Activated naive CD4-positive, alpha-beta T cell treated with Interleukin-2 at 50 U/mL for 16 hours (primary cell): ENCODE measurements at regions not wholly inside any gene's neighbourhood (a gene's known extent, or its start where the extent isn't known, plus 50 kb on each side); places are given as distances from the start of the nearest gene placed in this dataset.
"Not testable (repeated sequence)": the region's sequence is repeated elsewhere in the genome, so short reads cannot be mapped to it uniquely, and the experiment has no call there.

Experiments used
- DNase-seq: peaks from one replicate; pipeline ENCODE4 v3.0.0-alpha.2; 2020

GRCh38 chr10:2048337-2048973 is 311.1 kb upstream of the ADARB2 start:
- DNase-seq = no peak

GRCh38 chr10:2047679-2048078 is 310.4 kb upstream of the ADARB2 start:
- no peak for DNase-seq

GRCh38 chr10:2043379-2043778 is 306.1 kb upstream of the ADARB2 start:
- no peak for DNase-seq

- no peak for DNase-seq
Observed at GRCh38 chr10:2038036-2038435, 300.7 kb upstream of the ADARB2 start.

GRCh38 chr10:2037246-2037645 is 299.9 kb upstream of the ADARB2 start:
- DNase-seq = no peak

- no peak for DNase-seq
Observed at GRCh38 chr10:2036209-2036608, 298.9 kb upstream of the ADARB2 start.

GRCh38 chr10:2030046-2030445 is 292.7 kb upstream of the ADARB2 start:
- DNase-seq = no peak

- no peak for DNase-seq
Observed at GRCh38 chr10:2026936-2027335, 289.6 kb upstream of the ADARB2 start.

GRCh38 chr10:2024750-2025149 is 287.4 kb upstream of the ADARB2 start:
- not testable (repeated sequence) for DNase-seq

GRCh38 chr10:2023687-2024086 is 286.4 kb upstream of the ADARB2 start:
- DNase-seq = no peak

GRCh38 chr10:2022401-2022800 is 285.1 kb upstream of the ADARB2 start:
- no peak for DNase-seq

- no peak for DNase-seq
Observed at GRCh38 chr10:2020836-2021235, 283.5 kb upstream of the ADARB2 start.

- DNase-seq = no peak
Observed at GRCh38 chr10:2019803-2020202, 282.5 kb upstream of the ADARB2 start.

GRCh38 chr10:2019281-2019680 is 282.0 kb upstream of the ADARB2 start:
- DNase-seq = no peak

- DNase-seq = no peak
Observed at GRCh38 chr10:2014541-2014940, 277.2 kb upstream of the ADARB2 start.

- DNase-seq = no peak
Observed at GRCh38 chr10:2012209-2012608, 274.9 kb upstream of the ADARB2 start.

- no peak for DNase-seq
Observed at GRCh38 chr10:2011106-2011716, 273.9 kb upstream of the ADARB2 start.

- DNase-seq = no peak
Observed at GRCh38 chr10:2005546-2005945, 268.2 kb upstream of the ADARB2 start.

- DNase-seq = no peak
Observed at GRCh38 chr10:1992930-1993329, 255.6 kb upstream of the ADARB2 start.

- no peak for DNase-seq
Observed at GRCh38 chr10:1989090-1989489, 251.8 kb upstream of the ADARB2 start.

- no peak for DNase-seq
Observed at GRCh38 chr10:1981976-1982375, 244.7 kb upstream of the ADARB2 start.

- no peak for DNase-seq
Observed at GRCh38 chr10:1980459-1980858, 243.1 kb upstream of the ADARB2 start.

GRCh38 chr10:1978584-1978983 is 241.3 kb upstream of the ADARB2 start:
- no peak for DNase-seq

- DNase-seq = no peak
Observed at GRCh38 chr10:1977461-1977860, 240.1 kb upstream of the ADARB2 start.

GRCh38 chr10:1972406-1972805 is 235.1 kb upstream of the ADARB2 start:
- no peak for DNase-seq
